Loucy (cell line): ENCODE measurements at regions not wholly inside any gene's neighbourhood (a gene's known extent, or its start where the extent isn't known, plus 50 kb on each side); places are given as distances from the start of the nearest gene placed in this dataset.

Experiments
- H2AFZ ChIP-seq: fragments of 200-600 bp; sonication (generic); 2 replicates; pipeline ENCODE4 v1.6.0; 2016; ENCODE audit warnings: antibody characterized with exemption, mild to moderate bottlenecking, low read length, moderate library complexity
- H3F3A ChIP-seq: fragments of 200-600 bp; 2 replicates; pipeline ENCODE4 v1.6.0; 2016; ENCODE audit warnings: antibody characterized with exemption, low read depth, mild to moderate bottlenecking
- H3K27me3 ChIP-seq: fragments of 200-600 bp; sonication (generic); 2 replicates; pipeline ENCODE4 v1.6.1; 2014; ENCODE audit warnings: low read length, mild to moderate bottlenecking; ENCODE audit not compliant: insufficient read depth, poor library complexity, severe bottlenecking
- H3K36me3 ChIP-seq: fragments of 200-600 bp; sonication (generic); 2 replicates; pipeline ENCODE4 v1.6.1; 2016; ENCODE audit warnings: low read length; ENCODE audit not compliant: insufficient read depth
- H3K4me1 ChIP-seq: fragments of 200-600 bp; sonication (generic); 2 replicates; pipeline ENCODE4 v1.5.1; 2014; ENCODE audit warnings: low read length, mild to moderate bottlenecking; ENCODE audit not compliant: insufficient read depth, poor library complexity, severe bottlenecking
- H3K4me2 ChIP-seq: fragments of 200-600 bp; sonication (generic); 2 replicates; pipeline ENCODE4 v1.6.0; 2014; ENCODE audit warnings: antibody characterized with exemption, low read length, low read depth, mild to moderate bottlenecking; ENCODE audit not compliant: poor library complexity, severe bottlenecking
- H3K4me3 ChIP-seq: fragments of 200-600 bp; sonication (generic); 2 replicates; pipeline ENCODE4 v1.5.1; 2014; ENCODE audit warnings: low read length, mild to moderate bottlenecking, mixed read lengths; ENCODE audit not compliant: poor library complexity, severe bottlenecking
- H3K79me2 ChIP-seq: fragments of 200-600 bp; sonication (generic); 2 replicates; pipeline ENCODE4 v1.6.1; 2014; ENCODE audit warnings: low read length; ENCODE audit not compliant: insufficient read depth
- H3K9ac ChIP-seq: fragments of 200-600 bp; sonication (generic); 2 replicates; pipeline ENCODE4 v1.6.0; 2014; ENCODE audit warnings: mild to moderate bottlenecking, low read depth, low read length, moderate library complexity; ENCODE audit not compliant: poor library complexity, severe bottlenecking
- H3K9me2 ChIP-seq: fragments of 200-600 bp; sonication (generic); replicated peaks from 2 replicates; pipeline ENCODE4 v1.6.1; 2016; ENCODE audit warnings: low read depth, low read length, mixed read lengths
- H3K9me3 ChIP-seq: fragments of 200-600 bp; sonication (generic); 2 replicates; pipeline ENCODE4 v1.6.1; 2014; ENCODE audit warnings: mild to moderate bottlenecking, antibody characterized with exemption, low read length, low read depth; ENCODE audit not compliant: insufficient read depth
- H4K20me1 ChIP-seq: fragments of 200-600 bp; sonication (generic); 2 replicates; pipeline ENCODE4 v1.6.0; 2014; ENCODE audit warnings: antibody characterized with exemption, low read length, mild to moderate bottlenecking; ENCODE audit not compliant: insufficient read depth, poor library complexity, severe bottlenecking
- CTCF ChIP-seq: fragments of 200-600 bp; sonication (generic); conservative IDR thresholded peaks from 2 replicates; pipeline ENCODE4 v1.5.1; 2014; ENCODE audit warnings: mild to moderate bottlenecking, antibody characterized with exemption, low read length
- EZH2phosphoT487 ChIP-seq: fragments of 200-600 bp; IDR thresholded peaks from 2 replicates; pipeline ENCODE4 v1.6.1; 2018; ENCODE audit warnings: antibody characterized with exemption, mild to moderate bottlenecking, moderate library complexity, borderline replicate concordance

- H3F3A ChIP-seq = no peaks in the 10 kb centered on the region
- H3K9me2 ChIP-seq = no peaks in the 10 kb centered on the region
- no peaks in the 10 kb centered on the region for H3K36me3 ChIP-seq
- no peak overlapping the region for H3K4me3 ChIP-seq
- no peaks in the 10 kb centered on the region for H3K4me1 ChIP-seq
- H4K20me1 ChIP-seq = no peaks in the 10 kb centered on the region
- H3K9ac ChIP-seq = no peak overlapping the region
- H3K27me3 ChIP-seq = no peaks in the 10 kb centered on the region
- no peak overlapping the region for H3K4me2 ChIP-seq
- no peak overlapping the region for H2AFZ ChIP-seq
- H3K9me3 ChIP-seq = no peaks in the 10 kb centered on the region
- H3K79me2 ChIP-seq = no peaks in the 10 kb centered on the region
- TF ChIP-seq CTCF (no peak), EZH2phosphoT487 (no peak)
These were observed 1235.5 kb upstream of the CITED2 start for GRCh38 chr6:140609956-140610355.

- TF ChIP-seq EZH2phosphoT487 (no peak), CTCF (no peak)
- Histone ChIP-seq H3K27me3 (no peaks in the 10 kb centered on the region), H4K20me1 (no peaks in the 10 kb centered on the region), H3K4me1 (no peaks in the 10 kb centered on the region), H3K36me3 (no peaks in the 10 kb centered on the region), H3K9me3 (no peaks in the 10 kb centered on the region), H3K4me2 (no peak overlapping the region), H3F3A (no peaks in the 10 kb centered on the region), H3K9ac (no peak overlapping the region), H3K4me3 (no peak overlapping the region), H3K79me2 (no peaks in the 10 kb centered on the region), H2AFZ (no peak overlapping the region), H3K9me2 (no peaks in the 10 kb centered on the region)
These were observed 1234.9 kb upstream of the CITED2 start for GRCh38 chr6:140609321-140609720.

- Histone ChIP-seq H3K9ac (no peak overlapping the region), H3K9me3 (no peaks in the 10 kb centered on the region), H3K79me2 (no peaks in the 10 kb centered on the region), H3K27me3 (no peaks in the 10 kb centered on the region), H3K4me2 (no peak overlapping the region), H3K4me3 (no peak overlapping the region), H3F3A (no peaks in the 10 kb centered on the region), H4K20me1 (no peaks in the 10 kb centered on the region), H2AFZ (no peak overlapping the region), H3K4me1 (no peaks in the 10 kb centered on the region), H3K36me3 (no peaks in the 10 kb centered on the region), H3K9me2 (no peaks in the 10 kb centered on the region)
- no peak for TF ChIP-seq CTCF
- TF ChIP-seq EZH2phosphoT487 = no peak
These were observed 1230.3 kb upstream of the CITED2 start for GRCh38 chr6:140604786-140605185.
